ENCODE measurements at regions not wholly inside any gene's neighbourhood (a gene's known extent, or its start where the extent isn't known, plus 50 kb on each side); places are given as distances from the start of the nearest gene placed in this dataset.

DNA sequence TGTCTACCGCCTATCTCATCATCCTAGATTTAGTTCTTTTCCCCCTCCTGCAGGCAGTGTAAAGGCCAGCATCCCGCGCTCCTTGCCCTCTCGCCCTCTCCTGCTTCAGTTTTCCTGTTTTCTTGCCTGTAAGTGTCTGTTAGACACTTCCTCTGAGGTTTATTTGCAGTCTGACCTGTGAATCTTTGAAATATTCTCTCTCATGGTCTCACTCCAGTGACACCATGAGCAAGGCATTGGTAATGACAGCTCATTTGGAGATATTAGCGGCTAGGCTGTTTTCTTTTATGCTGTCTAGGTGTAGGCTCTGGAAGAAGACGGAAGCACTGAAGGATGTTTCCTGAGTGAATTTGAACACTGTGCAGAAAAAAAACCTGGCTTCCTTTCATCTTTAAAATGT, 179.6 kb downstream of the KDR start:
- Histone ChIP-seq H3K4me3 (ENCODE audit: insufficient read length, low read depth) (no peak overlapping the region), H3K9ac (ENCODE audit: insufficient read length, low read depth) (no peak overlapping the region), H3K36me3 (ENCODE audit: insufficient read depth, insufficient read length, low read length) (no peaks in the 10 kb centered on the region), H3K4me1 (ENCODE audit: insufficient read depth, insufficient read length) (no peaks in the 10 kb centered on the region), H3K27me3 (ENCODE audit: insufficient read depth, insufficient read length) (no peaks in the 10 kb centered on the region), H3K9me3 (ENCODE audit: insufficient read depth, low read length) (no peaks in the 10 kb centered on the region)
- no peak for TF ChIP-seq ZNF274 (IDR thresholded peaks at IDR 0.05; ENCODE audit: low read depth, low read length)
- no peak for DNase-seq (ENCODE audit: low read depth, low spot score)

DNA sequence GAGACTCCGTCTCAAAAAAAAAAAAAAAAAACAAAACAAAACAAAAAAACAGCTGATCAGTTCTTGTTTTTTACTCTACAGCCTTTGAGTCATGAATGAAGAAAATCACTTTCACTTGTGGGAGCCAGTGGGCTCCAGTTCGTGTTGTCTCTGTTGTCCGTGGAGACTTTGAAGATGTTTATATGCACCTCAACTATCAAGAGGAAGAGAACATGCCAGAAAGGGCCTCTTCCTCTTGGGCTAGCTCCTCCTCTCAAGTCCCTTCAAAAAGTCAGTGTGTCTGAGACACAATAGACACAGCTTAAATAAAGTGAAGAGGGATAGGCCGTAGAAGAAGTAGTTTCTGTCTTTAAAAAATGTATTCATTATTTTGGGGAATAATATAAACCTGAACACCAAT, 182.7 kb downstream of the KDR start:
- no peak overlapping the region for H3K4me3 ChIP-seq (ENCODE audit: insufficient read length, low read depth)
- no peaks in the 10 kb centered on the region for H3K4me1 ChIP-seq (ENCODE audit: insufficient read depth, insufficient read length)
- H3K9me3 ChIP-seq (ENCODE audit: insufficient read depth, low read length): no peaks in the 10 kb centered on the region
- H3K27me3 ChIP-seq (ENCODE audit: insufficient read depth, insufficient read length): no peaks in the 10 kb centered on the region
- no peak for DNase-seq (ENCODE audit: low read depth, low spot score)
- TF ChIP-seq ZNF274 (IDR thresholded peaks at IDR 0.05; ENCODE audit: low read depth, low read length) (no peak), SUZ12 (IDR thresholded peaks at IDR 0.05; ENCODE audit: extremely low read depth, insufficient read depth, insufficient read length) (no peak), YY1 (IDR thresholded peaks at IDR 0.05; ENCODE audit: insufficient read depth, insufficient read length) (no peak)
- H3K36me3 ChIP-seq (ENCODE audit: insufficient read depth, insufficient read length, low read length): no peaks in the 10 kb centered on the region
- no peak overlapping the region for H3K9ac ChIP-seq (ENCODE audit: insufficient read length, low read depth)

DNA sequence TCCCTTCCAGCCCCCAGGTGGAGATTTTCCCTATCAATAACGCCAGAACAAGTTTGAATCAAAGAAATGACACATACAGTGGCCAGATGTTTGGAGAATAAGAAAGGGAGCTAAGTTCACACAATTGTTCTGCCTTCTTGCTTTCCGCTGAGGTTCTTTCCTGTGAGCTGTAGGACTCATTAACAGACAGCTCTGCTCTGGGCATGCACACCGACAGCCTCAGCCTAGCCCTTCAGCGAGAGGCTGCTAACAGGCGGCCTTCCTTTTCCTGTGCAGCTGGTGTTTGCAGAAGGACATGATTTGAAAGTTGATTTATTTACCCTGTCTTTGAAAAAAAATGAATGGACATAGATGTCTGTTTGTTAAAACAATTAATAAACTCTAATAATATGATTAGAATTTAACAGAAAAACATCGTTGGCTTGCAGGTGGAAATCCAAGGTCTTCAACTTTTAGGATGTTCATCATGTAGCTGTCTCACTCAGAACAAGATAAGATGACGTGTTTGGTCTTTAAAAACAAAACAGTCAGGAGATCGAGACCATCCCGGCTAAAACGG, 183.3 kb downstream of the KDR start:
- H3K4me3 ChIP-seq (ENCODE audit: insufficient read length, low read depth): no peak overlapping the region
- DNase-seq (ENCODE audit: low read depth, low spot score): no peak
- no peaks in the 10 kb centered on the region for H3K36me3 ChIP-seq (ENCODE audit: insufficient read depth, insufficient read length, low read length)
- no peaks in the 10 kb centered on the region for H3K9me3 ChIP-seq (ENCODE audit: insufficient read depth, low read length)
- TF ChIP-seq SUZ12 (IDR thresholded peaks at IDR 0.05; ENCODE audit: extremely low read depth, insufficient read depth, insufficient read length) (no peak), ZNF274 (IDR thresholded peaks at IDR 0.05; ENCODE audit: low read depth, low read length) (no peak), YY1 (IDR thresholded peaks at IDR 0.05; ENCODE audit: insufficient read depth, insufficient read length) (no peak)
- no peak overlapping the region for H3K9ac ChIP-seq (ENCODE audit: insufficient read length, low read depth)
- no peaks in the 10 kb centered on the region for H3K27me3 ChIP-seq (ENCODE audit: insufficient read depth, insufficient read length)
- H3K4me1 ChIP-seq (ENCODE audit: insufficient read depth, insufficient read length): no peaks in the 10 kb centered on the region

DNA sequence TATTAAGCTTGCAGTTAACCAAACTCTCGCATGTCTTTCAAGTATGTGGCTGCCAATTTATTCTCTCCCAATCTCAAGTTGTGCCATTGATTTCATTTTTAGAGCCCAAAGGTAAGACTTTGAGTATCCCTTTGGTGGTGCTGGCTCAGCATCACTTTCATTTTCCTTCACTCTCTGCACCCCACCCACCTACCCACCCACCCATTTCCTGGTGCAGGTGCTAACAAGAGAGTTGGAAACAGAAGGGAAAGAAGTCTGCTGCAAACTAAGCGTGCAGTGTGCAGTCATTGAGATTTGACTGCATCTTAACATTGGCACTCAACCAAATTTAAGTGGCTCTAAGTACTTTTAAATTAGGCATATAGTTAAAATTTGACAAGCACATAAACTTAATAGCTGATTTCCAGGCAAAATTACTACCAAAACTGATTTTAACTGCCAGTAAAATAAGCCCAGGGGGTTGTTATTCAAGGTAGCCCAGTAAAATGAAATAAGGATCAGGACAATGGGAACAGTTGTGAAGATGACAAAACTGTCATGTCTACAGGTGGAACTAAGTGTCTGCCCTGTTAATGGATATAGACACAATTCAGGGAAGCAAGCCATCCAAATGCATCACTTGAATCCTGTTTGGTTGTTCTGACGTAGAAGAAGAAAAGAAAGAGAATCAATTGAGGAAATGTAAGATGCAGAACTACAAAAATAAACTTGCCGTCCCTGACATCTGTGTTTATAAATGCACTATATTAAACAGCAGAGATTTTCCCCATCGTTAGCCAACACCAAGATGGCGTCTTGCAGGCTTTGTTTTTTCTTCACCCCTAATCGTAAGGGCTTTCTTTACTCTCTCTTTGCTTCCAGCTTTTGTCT, 184.2 kb downstream of the KDR start:
- no peaks in the 10 kb centered on the region for H3K4me1 ChIP-seq (ENCODE audit: insufficient read depth, insufficient read length)
- no peak for DNase-seq (ENCODE audit: low read depth, low spot score)
- no peaks in the 10 kb centered on the region for H3K9me3 ChIP-seq (ENCODE audit: insufficient read depth, low read length)
- no peak overlapping the region for H3K9ac ChIP-seq (ENCODE audit: insufficient read length, low read depth)
- no peak for TF ChIP-seq ZNF274 (IDR thresholded peaks at IDR 0.05; ENCODE audit: low read depth, low read length)
- no peak for TF ChIP-seq YY1 (IDR thresholded peaks at IDR 0.05; ENCODE audit: insufficient read depth, insufficient read length)
- no peak for TF ChIP-seq SUZ12 (IDR thresholded peaks at IDR 0.05; ENCODE audit: extremely low read depth, insufficient read depth, insufficient read length)
- H3K4me3 ChIP-seq (ENCODE audit: insufficient read length, low read depth): no peak overlapping the region
- H3K36me3 ChIP-seq (ENCODE audit: insufficient read depth, insufficient read length, low read length): no peaks in the 10 kb centered on the region
- H3K27me3 ChIP-seq (ENCODE audit: insufficient read depth, insufficient read length): no peaks in the 10 kb centered on the region

DNA sequence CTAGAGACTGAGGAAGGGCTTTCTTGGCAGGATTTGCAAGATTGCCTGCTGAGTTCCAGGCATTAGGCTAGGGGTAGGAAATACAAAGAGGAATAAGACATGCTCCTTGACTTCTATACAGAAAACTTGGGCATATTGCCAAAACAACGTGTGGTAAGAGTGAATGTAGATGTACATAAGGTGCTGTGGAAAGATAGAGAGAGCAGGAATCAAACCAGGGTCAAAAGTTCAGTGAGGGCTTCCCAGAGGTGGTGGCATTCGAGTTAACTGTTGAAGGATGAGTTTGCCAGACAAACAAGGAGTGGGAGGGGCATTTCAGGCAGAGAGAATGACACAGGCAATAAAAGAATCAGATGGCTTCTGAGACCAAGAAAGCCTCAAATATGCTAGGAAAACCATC, 187.9 kb downstream of the KDR start:
- TF ChIP-seq SUZ12 (IDR thresholded peaks at IDR 0.05; ENCODE audit: extremely low read depth, insufficient read depth, insufficient read length) (no peak), YY1 (IDR thresholded peaks at IDR 0.05; ENCODE audit: insufficient read depth, insufficient read length) (no peak), ZNF274 (IDR thresholded peaks at IDR 0.05; ENCODE audit: low read depth, low read length) (no peak)
- no peaks in the 10 kb centered on the region for H3K9me3 ChIP-seq (ENCODE audit: insufficient read depth, low read length)
- H3K4me1 ChIP-seq (ENCODE audit: insufficient read depth, insufficient read length): no peaks in the 10 kb centered on the region
- no peak overlapping the region for H3K4me3 ChIP-seq (ENCODE audit: insufficient read length, low read depth)
- no peak for DNase-seq (ENCODE audit: low read depth, low spot score)
- H3K9ac ChIP-seq (ENCODE audit: insufficient read length, low read depth): no peak overlapping the region
- H3K27me3 ChIP-seq (ENCODE audit: insufficient read depth, insufficient read length): no peaks in the 10 kb centered on the region
- no peaks in the 10 kb centered on the region for H3K36me3 ChIP-seq (ENCODE audit: insufficient read depth, insufficient read length, low read length)

DNA sequence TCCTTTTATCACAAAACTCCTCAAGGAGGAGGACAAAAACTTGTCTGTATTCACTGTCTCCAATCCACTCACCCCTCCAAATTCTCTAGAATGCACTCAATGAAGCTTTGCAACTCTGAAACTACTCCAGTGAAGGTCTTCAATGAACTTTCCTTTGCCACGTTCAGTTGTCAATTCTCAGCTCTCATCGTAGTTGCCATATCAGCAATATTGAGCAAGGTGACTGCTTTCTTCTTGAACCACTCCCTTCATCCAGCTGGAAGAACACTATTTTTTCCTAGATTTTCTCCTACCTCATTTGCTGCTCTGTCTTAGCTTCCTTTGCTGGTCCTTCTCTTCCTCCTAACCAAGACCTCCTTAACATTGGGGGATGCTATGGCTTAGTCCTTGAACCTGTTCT, 191.8 kb downstream of the KDR start:
- H3K36me3 ChIP-seq (ENCODE audit: insufficient read depth, insufficient read length, low read length): no peaks in the 10 kb centered on the region
- no peak for DNase-seq (ENCODE audit: low read depth, low spot score)
- no peak overlapping the region for H3K9ac ChIP-seq (ENCODE audit: insufficient read length, low read depth)
- H3K4me3 ChIP-seq (ENCODE audit: insufficient read length, low read depth): no peak overlapping the region
- no peaks in the 10 kb centered on the region for H3K4me1 ChIP-seq (ENCODE audit: insufficient read depth, insufficient read length)
- TF ChIP-seq SUZ12 (IDR thresholded peaks at IDR 0.05; ENCODE audit: extremely low read depth, insufficient read depth, insufficient read length) (no peak), ZNF274 (IDR thresholded peaks at IDR 0.05; ENCODE audit: low read depth, low read length) (no peak), YY1 (IDR thresholded peaks at IDR 0.05; ENCODE audit: insufficient read depth, insufficient read length) (no peak)
- H3K27me3 ChIP-seq (ENCODE audit: insufficient read depth, insufficient read length): no peaks in the 10 kb centered on the region
- no peaks in the 10 kb centered on the region for H3K9me3 ChIP-seq (ENCODE audit: insufficient read depth, low read length)

DNA sequence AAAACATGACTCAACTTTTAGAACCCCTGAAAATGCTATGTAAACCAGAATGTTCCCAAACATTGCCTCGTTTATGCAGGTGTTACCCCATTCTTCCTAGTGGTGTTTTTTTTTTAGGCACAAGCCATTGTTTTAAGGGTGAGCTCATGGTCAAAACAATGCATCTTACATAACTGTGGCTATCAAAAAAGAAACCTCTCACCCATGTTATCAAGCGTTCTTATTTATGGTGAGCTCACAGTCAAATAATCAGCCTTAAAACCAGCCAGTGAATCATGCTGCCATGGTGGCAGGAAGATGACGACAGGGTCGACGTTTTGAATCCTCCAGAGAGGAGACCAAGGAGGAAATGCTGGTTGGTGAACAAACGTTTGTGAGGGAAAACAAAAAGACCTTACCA, 195.2 kb downstream of the KDR start:
- H3K4me3 ChIP-seq (ENCODE audit: insufficient read length, low read depth): no peak overlapping the region
- H3K9me3 ChIP-seq (ENCODE audit: insufficient read depth, low read length): peaks cover 12% of the 10 kb centered on the region; the same call in 1 of the 2 replicates
- no peaks in the 10 kb centered on the region for H3K4me1 ChIP-seq (ENCODE audit: insufficient read depth, insufficient read length)
- DNase-seq (ENCODE audit: low read depth, low spot score): no peak
- no peak for TF ChIP-seq SUZ12 (IDR thresholded peaks at IDR 0.05; ENCODE audit: extremely low read depth, insufficient read depth, insufficient read length)
- no peak for TF ChIP-seq ZNF274 (IDR thresholded peaks at IDR 0.05; ENCODE audit: low read depth, low read length)
- TF ChIP-seq YY1 (IDR thresholded peaks at IDR 0.05; ENCODE audit: insufficient read depth, insufficient read length): no peak
- H3K9ac ChIP-seq (ENCODE audit: insufficient read length, low read depth): no peak overlapping the region
- no peaks in the 10 kb centered on the region for H3K36me3 ChIP-seq (ENCODE audit: insufficient read depth, insufficient read length, low read length)
- no peaks in the 10 kb centered on the region for H3K27me3 ChIP-seq (ENCODE audit: insufficient read depth, insufficient read length)
